ENCODE measurements at regions not wholly inside any gene's neighbourhood (a gene's known extent, or its start where the extent isn't known, plus 50 kb on each side); places are given as distances from the start of the nearest gene placed in this dataset.

DNA sequence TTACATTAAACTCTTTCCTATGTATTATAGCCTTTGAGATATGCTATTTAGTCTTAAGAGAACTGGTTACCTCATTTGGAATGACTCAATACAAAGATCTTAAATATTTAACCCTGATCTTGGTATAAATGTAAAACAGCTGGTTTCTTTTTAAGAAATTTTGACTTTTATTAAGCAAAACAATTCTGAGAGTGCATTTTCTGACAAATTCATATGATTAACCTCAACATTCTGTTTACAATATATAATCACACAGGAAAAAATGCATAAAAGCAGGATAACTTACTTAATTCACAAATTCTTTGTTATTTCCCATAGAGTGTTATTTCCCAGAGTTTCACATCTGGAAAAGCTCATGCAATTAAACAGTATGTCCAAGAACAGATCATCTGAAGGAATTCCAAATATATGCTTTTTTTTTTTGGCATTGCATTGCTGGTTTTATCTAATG, 400.4 kb upstream of the THBS1 start:
- TF ChIP-seq, protein P1, sequence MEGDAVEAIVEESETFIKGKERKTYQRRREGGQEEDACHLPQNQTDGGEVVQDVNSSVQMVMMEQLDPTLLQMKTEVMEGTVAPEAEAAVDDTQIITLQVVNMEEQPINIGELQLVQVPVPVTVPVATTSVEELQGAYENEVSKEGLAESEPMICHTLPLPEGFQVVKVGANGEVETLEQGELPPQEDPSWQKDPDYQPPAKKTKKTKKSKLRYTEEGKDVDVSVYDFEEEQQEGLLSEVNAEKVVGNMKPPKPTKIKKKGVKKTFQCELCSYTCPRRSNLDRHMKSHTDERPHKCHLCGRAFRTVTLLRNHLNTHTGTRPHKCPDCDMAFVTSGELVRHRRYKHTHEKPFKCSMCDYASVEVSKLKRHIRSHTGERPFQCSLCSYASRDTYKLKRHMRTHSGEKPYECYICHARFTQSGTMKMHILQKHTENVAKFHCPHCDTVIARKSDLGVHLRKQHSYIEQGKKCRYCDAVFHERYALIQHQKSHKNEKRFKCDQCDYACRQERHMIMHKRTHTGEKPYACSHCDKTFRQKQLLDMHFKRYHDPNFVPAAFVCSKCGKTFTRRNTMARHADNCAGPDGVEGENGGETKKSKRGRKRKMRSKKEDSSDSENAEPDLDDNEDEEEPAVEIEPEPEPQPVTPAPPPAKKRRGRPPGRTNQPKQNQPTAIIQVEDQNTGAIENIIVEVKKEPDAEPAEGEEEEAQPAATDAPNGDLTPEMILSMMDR (IDR thresholded peaks at IDR 0.05; ENCODE audit: low read length): no peak
- TF ChIP-seq EZH2 (optimal IDR thresholded peaks at IDR 0.05; ENCODE audit: low read depth, low read length): no peak
- no peak for TF ChIP-seq EZH2phosphoT487 (IDR thresholded peaks at IDR 0.05; ENCODE audit: low read length)

Measured in MM.1S (cell line).